Lower leg skin (tissue), 4 donors: ENCODE measurements at regions not wholly inside any gene's neighbourhood (a gene's known extent, or its start where the extent isn't known, plus 50 kb on each side); places are given as distances from the start of the nearest gene placed in this dataset.
"Not testable (repeated sequence)": the region's sequence is repeated elsewhere in the genome, so short reads cannot be mapped to it uniquely, and the experiment has no call there.

Experiments
- DNase-seq, 2 donors: peaks; one replicate each; pipeline ENCODE4 v3.0.0-alpha.2; 2019; ENCODE audit warnings: low spot score in 2 of 2
- H3K4me3 ChIP-seq: fragments of 200-600 bp; sonication (generic); 2 replicates; pipeline ENCODE4 v1.5.1; 2017; ENCODE audit warnings: mild to moderate bottlenecking, low read depth; ENCODE audit not compliant: poor library complexity, severe bottlenecking
- POLR2A ChIP-seq, 2 donors: fragments of 450-650 bp; IDR thresholded peaks; one replicate each; pipeline ENCODE4 v1.6.1; 2016 to 2017; ENCODE audit warnings: antibody characterized with exemption in 2 of 2, mild to moderate bottlenecking in 1 of 2, moderate library complexity in 1 of 2
- WGBS, 2 donors: methylation state at CpG; one replicate each; pipeline ENCODE4 v1.1.5; 2018; 5-methylcytosine and 5-hydroxymethylcytosine counted together
- intact Hi-C: fragments of 100-400 bp; cut with DNase I; formaldehyde crosslinking; loops from one replicate; pipeline ENCODE4 v1.15.0; 2023; ENCODE audit warnings: low total_unique reads
- TF ChIP-seq, protein P1 (sequence below), 3 donors: fragments of 450-650 bp; IDR thresholded peaks; one replicate each; pipeline ENCODE4 v1.5.1; 2016; ENCODE audit warnings: antibody characterized with exemption in 3 of 3, mild to moderate bottlenecking in 3 of 3, moderate library complexity in 2 of 3

DNA sequence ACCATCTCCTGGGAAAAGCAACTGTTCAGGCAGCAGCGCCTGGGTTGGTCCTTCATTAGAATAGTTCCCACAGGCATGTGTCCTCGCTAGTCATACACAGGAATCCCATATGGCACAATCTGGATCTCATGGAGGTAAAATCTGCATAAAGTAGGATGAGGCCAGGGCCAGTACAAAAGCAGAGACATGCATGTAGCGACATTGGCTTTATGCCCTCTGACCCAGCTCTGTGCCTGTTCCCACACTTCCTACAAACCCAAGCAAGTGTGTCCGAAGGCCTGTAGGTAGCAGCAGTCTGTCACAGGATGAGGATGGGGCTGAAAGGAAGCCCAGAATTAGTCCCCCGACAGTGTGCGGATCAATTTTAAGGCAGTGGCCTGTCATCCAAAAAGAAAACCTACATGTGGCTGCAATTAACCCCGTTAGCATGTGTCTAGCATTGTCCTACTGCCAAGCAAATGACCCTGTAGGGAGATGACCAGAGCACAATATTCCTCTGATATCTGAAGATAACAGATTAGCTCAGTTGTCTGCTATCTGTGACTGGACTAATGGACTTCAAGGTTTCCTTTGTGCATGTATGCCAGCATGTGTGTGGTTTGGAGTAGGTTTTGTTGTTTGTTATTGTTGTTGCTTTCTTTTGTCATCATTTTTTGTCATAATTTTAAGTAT is 178.8 kb downstream of the TMEM161B start:
- H3K4me3 ChIP-seq = no peak overlapping the region
- 47 to 56% methylated on average over 7 of the region's 7 CpGs for WGBS, 2 donors
- no peak for DNase-seq
- intact Hi-C loops = no loop called here
- no peak for TF ChIP-seq POLR2A (IDR thresholded peaks at IDR 0.05)
- TF ChIP-seq, protein P1, sequence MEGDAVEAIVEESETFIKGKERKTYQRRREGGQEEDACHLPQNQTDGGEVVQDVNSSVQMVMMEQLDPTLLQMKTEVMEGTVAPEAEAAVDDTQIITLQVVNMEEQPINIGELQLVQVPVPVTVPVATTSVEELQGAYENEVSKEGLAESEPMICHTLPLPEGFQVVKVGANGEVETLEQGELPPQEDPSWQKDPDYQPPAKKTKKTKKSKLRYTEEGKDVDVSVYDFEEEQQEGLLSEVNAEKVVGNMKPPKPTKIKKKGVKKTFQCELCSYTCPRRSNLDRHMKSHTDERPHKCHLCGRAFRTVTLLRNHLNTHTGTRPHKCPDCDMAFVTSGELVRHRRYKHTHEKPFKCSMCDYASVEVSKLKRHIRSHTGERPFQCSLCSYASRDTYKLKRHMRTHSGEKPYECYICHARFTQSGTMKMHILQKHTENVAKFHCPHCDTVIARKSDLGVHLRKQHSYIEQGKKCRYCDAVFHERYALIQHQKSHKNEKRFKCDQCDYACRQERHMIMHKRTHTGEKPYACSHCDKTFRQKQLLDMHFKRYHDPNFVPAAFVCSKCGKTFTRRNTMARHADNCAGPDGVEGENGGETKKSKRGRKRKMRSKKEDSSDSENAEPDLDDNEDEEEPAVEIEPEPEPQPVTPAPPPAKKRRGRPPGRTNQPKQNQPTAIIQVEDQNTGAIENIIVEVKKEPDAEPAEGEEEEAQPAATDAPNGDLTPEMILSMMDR (IDR thresholded peaks at IDR 0.05) = no peak

DNA sequence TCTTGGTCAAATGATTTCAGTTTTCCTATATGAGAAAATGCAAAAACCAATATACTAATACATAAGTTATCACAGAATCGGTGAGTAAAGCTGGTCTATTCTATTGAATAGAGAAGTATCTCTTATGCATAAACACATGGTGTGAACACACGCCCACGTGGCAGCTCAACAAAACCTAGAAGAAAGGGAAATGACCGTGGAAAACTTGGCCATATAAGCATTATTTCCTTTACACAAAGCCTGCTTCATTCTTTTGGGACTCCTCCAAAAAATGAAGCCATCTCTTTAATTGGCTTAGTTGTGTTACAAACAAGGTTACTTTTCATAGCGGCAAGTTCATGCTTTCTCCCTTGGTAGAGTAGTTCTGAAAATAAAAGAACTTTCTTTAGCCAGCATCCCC is 183.2 kb downstream of the TMEM161B start:
- H3K4me3 ChIP-seq = no peak overlapping the region
- no peak for DNase-seq
- WGBS, 2 donors = 61 to 69% methylated on average over 5 of the region's 5 CpGs
- TF ChIP-seq, protein P1 (IDR thresholded peaks at IDR 0.05) = no peak
- no peak for TF ChIP-seq POLR2A (IDR thresholded peaks at IDR 0.05)
- intact Hi-C loops = no loop called here

DNA sequence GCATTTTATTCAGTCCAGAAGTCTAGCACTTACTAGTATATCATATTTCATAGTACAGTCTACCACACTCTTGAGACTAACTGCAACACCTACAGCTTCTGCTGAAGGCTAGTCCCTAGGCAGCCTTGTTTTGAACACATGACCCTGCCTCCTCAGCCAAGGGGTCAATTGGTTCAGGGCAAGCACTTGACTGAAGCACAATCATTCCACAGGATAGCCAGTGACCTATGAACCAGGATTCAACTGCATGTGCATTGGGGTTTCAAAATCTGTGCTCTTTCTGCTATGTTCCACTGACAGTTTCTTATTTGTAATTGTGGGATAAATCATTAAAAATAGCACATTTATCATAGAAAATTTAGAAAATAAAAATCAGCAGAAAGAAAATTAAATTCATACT is 186.8 kb downstream of the TMEM161B start:
- no peak for TF ChIP-seq POLR2A (IDR thresholded peaks at IDR 0.05)
- TF ChIP-seq, protein P1 (IDR thresholded peaks at IDR 0.05) = no peak
- no peak for DNase-seq
- intact Hi-C loops = no loop called here
- no peak overlapping the region for H3K4me3 ChIP-seq

DNA sequence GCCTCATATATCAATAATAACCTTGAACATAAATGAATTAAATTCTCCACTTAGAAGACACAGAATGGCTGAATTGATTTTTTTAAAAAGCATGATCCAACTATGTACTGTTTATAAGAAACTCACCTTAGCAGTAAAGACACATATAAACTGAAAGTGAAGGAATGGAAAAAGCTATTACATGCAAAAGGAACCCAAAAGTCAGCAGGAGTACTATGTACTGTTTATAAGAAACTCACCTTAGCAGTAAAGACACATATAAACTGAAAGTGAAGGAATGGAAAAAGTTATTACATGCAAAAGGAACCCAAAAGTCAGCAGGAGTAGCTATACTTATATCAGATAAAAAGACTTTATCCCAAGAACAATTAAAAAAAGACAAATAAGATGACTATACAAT is 204.8 kb downstream of the TMEM161B start:
- DNase-seq = no peak
- intact Hi-C loops = no loop called here
- no peak overlapping the region for H3K4me3 ChIP-seq
- TF ChIP-seq, protein P1 (IDR thresholded peaks at IDR 0.05) = no peak
- TF ChIP-seq POLR2A (IDR thresholded peaks at IDR 0.05) = no peak

DNA sequence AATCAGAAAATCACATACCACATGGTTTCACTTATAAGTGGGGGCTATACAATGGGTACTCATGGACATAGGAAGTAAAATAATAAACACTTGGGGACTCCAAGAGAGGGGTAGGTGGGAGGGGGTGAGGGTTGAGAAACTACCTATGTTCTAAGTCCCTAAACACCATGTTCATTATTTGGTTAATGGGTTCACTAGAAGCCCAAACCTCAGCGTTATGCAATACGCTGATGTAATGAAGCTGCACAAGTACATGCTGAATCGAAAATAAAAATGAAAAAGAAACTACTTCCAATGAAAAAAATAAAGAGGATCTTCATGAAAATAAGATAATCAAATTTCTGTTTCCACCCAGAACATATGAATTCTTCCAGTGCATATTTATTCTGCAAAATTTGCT is 208.5 kb downstream of the TMEM161B start:
- 84 to 91% methylated on average over 3 of the region's 3 CpGs for WGBS, 2 donors
- intact Hi-C loops = no loop called here
- no peak overlapping the region for H3K4me3 ChIP-seq
- TF ChIP-seq POLR2A (IDR thresholded peaks at IDR 0.05) = no peak
- TF ChIP-seq, protein P1 (IDR thresholded peaks at IDR 0.05) = no peak
- no peak for DNase-seq

DNA sequence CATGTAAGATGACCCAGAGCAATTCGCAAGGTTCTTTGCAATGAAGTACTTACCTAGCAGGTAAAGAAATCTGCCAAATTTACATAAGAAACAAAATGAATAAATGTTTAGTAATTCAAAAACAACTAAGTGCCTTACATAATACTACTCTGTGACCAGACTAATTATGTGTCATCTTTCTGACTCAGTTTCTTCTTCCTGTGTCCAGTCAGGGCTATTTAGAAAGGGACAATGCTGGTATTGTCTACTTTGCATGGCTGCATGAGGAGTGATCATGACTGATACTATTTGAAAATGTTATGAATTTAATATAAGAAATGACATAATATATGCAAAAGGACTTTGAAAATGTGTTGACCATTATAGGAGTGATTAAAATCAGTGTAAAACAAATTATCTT is 210.0 kb downstream of the TMEM161B start:
- TF ChIP-seq, protein P1 (IDR thresholded peaks at IDR 0.05) = no peak
- TF ChIP-seq POLR2A (IDR thresholded peaks at IDR 0.05) = no peak
- no peak for DNase-seq
- intact Hi-C loops = no loop called here
- no peak overlapping the region for H3K4me3 ChIP-seq
- 95 to 96% methylated on average over 1 of the region's 1 CpG for WGBS, 2 donors

DNA sequence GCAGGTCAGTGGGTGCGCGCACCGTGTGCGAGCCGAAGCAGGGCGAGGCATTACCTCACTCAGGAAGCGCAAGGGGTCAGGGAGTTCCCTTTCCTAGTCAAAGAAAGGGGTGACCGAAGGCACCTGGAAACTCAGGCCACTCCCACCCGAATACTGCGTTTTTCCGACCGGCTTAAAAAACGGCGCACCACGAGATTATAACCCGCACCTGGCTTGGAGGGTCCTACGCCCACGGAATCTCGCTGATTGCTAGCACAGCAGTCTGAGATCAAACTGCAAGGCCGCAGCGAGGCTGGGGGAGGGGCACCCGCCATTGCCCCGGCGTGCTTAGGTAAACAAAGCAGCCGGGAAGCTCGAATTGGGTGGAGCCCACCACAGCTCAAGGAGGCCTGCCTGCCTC is 216.2 kb downstream of the TMEM161B start:
- H3K4me3 ChIP-seq, intact Hi-C loops, DNase-seq: not testable (repeated sequence)
- WGBS, 2 donors = 68 to 81% methylated on average over 20 to 22 of the region's 26 CpGs
